OCI-LY3 (cell line): ENCODE measurements at regions not wholly inside any gene's neighbourhood (a gene's known extent, or its start where the extent isn't known, plus 50 kb on each side); places are given as distances from the start of the nearest gene placed in this dataset.

Experiments
- H2AFZ ChIP-seq: fragments of 200-600, 300-600 bp; shearing (Covaris generic); 2 replicates; pipeline ENCODE4 v1.6.0; 2014; ENCODE audit warnings: antibody characterized with exemption, low read depth, low read length
- H3K27ac ChIP-seq: fragments of 200-600, 300-600 bp; sonication (generic); 2 replicates; pipeline ENCODE4 v1.5.1; 2014; ENCODE audit warnings: mild to moderate bottlenecking, low read length, moderate library complexity, mixed read lengths
- H3K27me3 ChIP-seq: fragments of 200-600, 300-600 bp; sonication (generic); 2 replicates; pipeline ENCODE4 v1.6.1; 2014; ENCODE audit warnings: low read depth, low read length, mixed read lengths
- H3K36me3 ChIP-seq: fragments of 200-600, 300-600 bp; sonication (generic); replicated peaks from 2 replicates; pipeline ENCODE3; 2014; ENCODE audit warnings: low read depth, low read length, mixed read lengths
- H3K4me1 ChIP-seq: fragments of 300-600, 200-600 bp; sonication (generic); 2 replicates; pipeline ENCODE4 v1.6.1; 2014; ENCODE audit warnings: low read length, mixed read lengths
- H3K4me2 ChIP-seq: fragments of 200-600, 300-600 bp; sonication (generic); 2 replicates; pipeline ENCODE4 v1.6.1; 2014; ENCODE audit warnings: low read length, mixed read lengths
- H3K4me3 ChIP-seq: fragments of 300-600, 200-600 bp; sonication (generic); 2 replicates; pipeline ENCODE4 v1.5.1; 2014; ENCODE audit warnings: antibody characterized with exemption, mild to moderate bottlenecking, low read length, moderate library complexity
- H3K79me2 ChIP-seq: fragments of 300-600, 200-600 bp; shearing (Covaris generic); 2 replicates; pipeline ENCODE4 v1.6.1; 2014; ENCODE audit warnings: mild to moderate bottlenecking, low read length, mixed read lengths
- H3K9ac ChIP-seq: fragments of 300-600, 200-600 bp; shearing (Covaris generic); 2 replicates; pipeline ENCODE4 v1.6.0; 2014; ENCODE audit warnings: mild to moderate bottlenecking, low read length, moderate library complexity
- H3K9me3 ChIP-seq: fragments of 200-600, 300-600 bp; shearing (Covaris generic); 2 replicates; pipeline ENCODE4 v1.6.1; 2014; ENCODE audit warnings: low read length, mixed read lengths; ENCODE audit not compliant: insufficient read depth
- H4K20me1 ChIP-seq: fragments of 200-600, 300-600 bp; sonication (generic); 2 replicates; pipeline ENCODE4 v1.6.1; 2016; ENCODE audit warnings: low read length, mixed read lengths; ENCODE audit not compliant: insufficient read depth
- CTCF ChIP-seq: fragments of 200-600, 300-600 bp; sonication (generic); IDR thresholded peaks from 2 replicates; pipeline ENCODE4 v1.5.1; 2014; ENCODE audit warnings: antibody characterized with exemption, low read length, low read depth
- EZH2phosphoT487 ChIP-seq: fragments of 200-600 bp; shearing (Covaris generic); IDR thresholded peaks from 2 replicates; pipeline ENCODE4 v1.6.1; 2018; ENCODE audit warnings: antibody characterized with exemption, mixed run types, low read depth

- TF ChIP-seq CTCF (no peak), EZH2phosphoT487 (no peak)
- Histone ChIP-seq H3K4me3 (no peak overlapping the region), H3K4me2 (no peak overlapping the region), H4K20me1 (no peaks in the 10 kb centered on the region), H3K4me1 (no peaks in the 10 kb centered on the region; the same call in 1 of the 2 replicates), H3K27me3 (no peaks in the 10 kb centered on the region), H3K27ac (no peak overlapping the region), H2AFZ (no peak overlapping the region), H3K36me3 (no peaks in the 10 kb centered on the region), H3K9ac (no peak overlapping the region), H3K9me3 (no peaks in the 10 kb centered on the region), H3K79me2 (no peaks in the 10 kb centered on the region)
Observed at GRCh38 chr1:68795956-68796355, 299.1 kb upstream of the DEPDC1 start.

- Histone ChIP-seq H3K9ac (no peak overlapping the region), H3K27ac (no peak overlapping the region), H3K4me3 (no peak overlapping the region), H3K4me2 (no peak overlapping the region), H2AFZ (no peak overlapping the region), H4K20me1 (no peaks in the 10 kb centered on the region), H3K27me3 (no peaks in the 10 kb centered on the region), H3K4me1 (no peaks in the 10 kb centered on the region; the same call in 1 of the 2 replicates), H3K36me3 (no peaks in the 10 kb centered on the region), H3K79me2 (no peaks in the 10 kb centered on the region), H3K9me3 (no peaks in the 10 kb centered on the region)
- TF ChIP-seq CTCF = no peak
- TF ChIP-seq EZH2phosphoT487 = no peak
Observed at GRCh38 chr1:68796888-68797287, 300.0 kb upstream of the DEPDC1 start.

- Histone ChIP-seq H3K27ac (no peak overlapping the region), H4K20me1 (no peaks in the 10 kb centered on the region), H3K9ac (no peak overlapping the region), H3K4me2 (no peak overlapping the region), H3K27me3 (no peaks in the 10 kb centered on the region), H3K4me1 (no peaks in the 10 kb centered on the region; the same call in 1 of the 2 replicates), H3K36me3 (no peaks in the 10 kb centered on the region), H3K4me3 (no peak overlapping the region), H3K9me3 (no peaks in the 10 kb centered on the region), H3K79me2 (no peaks in the 10 kb centered on the region), H2AFZ (no peak overlapping the region)
- TF ChIP-seq EZH2phosphoT487 (no peak), CTCF (no peak)
Observed at GRCh38 chr1:68798071-68798470, 301.2 kb upstream of the DEPDC1 start.

- no peaks in the 10 kb centered on the region for H3K36me3 ChIP-seq
- H3K27ac ChIP-seq = no peak overlapping the region
- H2AFZ ChIP-seq = no peak overlapping the region
- H3K9me3 ChIP-seq = no peaks in the 10 kb centered on the region
- H3K4me1 ChIP-seq = no peaks in the 10 kb centered on the region
- no peak overlapping the region for H3K4me3 ChIP-seq
- H3K79me2 ChIP-seq = no peaks in the 10 kb centered on the region
- no peak overlapping the region for H3K4me2 ChIP-seq
- TF ChIP-seq EZH2phosphoT487 = no peak
- TF ChIP-seq CTCF = no peak
- no peaks in the 10 kb centered on the region for H4K20me1 ChIP-seq
- no peak overlapping the region for H3K9ac ChIP-seq
- no peaks in the 10 kb centered on the region for H3K27me3 ChIP-seq
Observed at GRCh38 chr1:68799096-68799495, 302.2 kb upstream of the DEPDC1 start.
